ENCODE measurements at regions not wholly inside any gene's neighbourhood (a gene's known extent, or its start where the extent isn't known, plus 50 kb on each side); places are given as distances from the start of the nearest gene placed in this dataset.

- TF ChIP-seq CTCF (IDR thresholded peaks at IDR 0.05; ENCODE audit: low read depth, low read length) (no peak), MYC (IDR thresholded peaks at IDR 0.05; ENCODE audit: low read depth, low read length) (no peak)
- no peak overlapping the region for H3K4me3 ChIP-seq (ENCODE audit: low read depth, low read length)
- no peak for DNase-seq (ENCODE audit: low read depth)
These were observed 101.7 kb upstream of the TP63 start for GRCh38 chr3:189529468-189529867.

- TF ChIP-seq POLR2A (IDR thresholded peaks at IDR 0.05; ENCODE audit: extremely low read depth, insufficient read length) (no peak), MAX (IDR thresholded peaks at IDR 0.05; ENCODE audit: low read depth, low read length) (no peak), MYC (IDR thresholded peaks at IDR 0.05; ENCODE audit: low read depth, low read length) (no peak), CTCF (IDR thresholded peaks at IDR 0.05; ENCODE audit: low read depth, low read length) (no peak)
- no peak for DNase-seq (ENCODE audit: low read depth)
- no peak overlapping the region for H3K4me3 ChIP-seq (ENCODE audit: low read depth, low read length)
These were observed 101.2 kb upstream of the TP63 start for GRCh38 chr3:189529889-189530471.

- no peak overlapping the region for H3K4me3 ChIP-seq (ENCODE audit: low read depth, low read length)
- DNase-seq (ENCODE audit: low read depth) = no peak
- TF ChIP-seq POLR2A (IDR thresholded peaks at IDR 0.05; ENCODE audit: extremely low read depth, insufficient read length) (no peak), CTCF (IDR thresholded peaks at IDR 0.05; ENCODE audit: low read depth, low read length) (no peak), MYC (IDR thresholded peaks at IDR 0.05; ENCODE audit: low read depth, low read length) (no peak), MAX (IDR thresholded peaks at IDR 0.05; ENCODE audit: low read depth, low read length) (no peak)
These were observed 100.4 kb upstream of the TP63 start for GRCh38 chr3:189530822-189531221.

GRCh38 chr3:189531271-189531670 is 99.9 kb upstream of the TP63 start:
- no peak overlapping the region for H3K4me3 ChIP-seq (ENCODE audit: low read depth, low read length)
- no peak for DNase-seq (ENCODE audit: low read depth)
- no peak for TF ChIP-seq POLR2A (IDR thresholded peaks at IDR 0.05; ENCODE audit: extremely low read depth, insufficient read length)
- no peak for TF ChIP-seq CTCF (IDR thresholded peaks at IDR 0.05; ENCODE audit: low read depth, low read length)
- no peak for TF ChIP-seq MYC (IDR thresholded peaks at IDR 0.05; ENCODE audit: low read depth, low read length)
- no peak for TF ChIP-seq MAX (IDR thresholded peaks at IDR 0.05; ENCODE audit: low read depth, low read length)

GRCh38 chr3:189534531-189534930 is 96.7 kb upstream of the TP63 start:
- TF ChIP-seq CTCF (IDR thresholded peaks at IDR 0.05; ENCODE audit: low read depth, low read length) (no peak), POLR2A (IDR thresholded peaks at IDR 0.05; ENCODE audit: extremely low read depth, insufficient read length) (no peak), MYC (IDR thresholded peaks at IDR 0.05; ENCODE audit: low read depth, low read length) (no peak), MAX (IDR thresholded peaks at IDR 0.05; ENCODE audit: low read depth, low read length) (no peak)
- H3K4me3 ChIP-seq (ENCODE audit: low read depth, low read length) = no peak overlapping the region
- no peak for DNase-seq (ENCODE audit: low read depth)

GRCh38 chr3:189537135-189537534 is 94.1 kb upstream of the TP63 start:
- no peak for TF ChIP-seq POLR2A (IDR thresholded peaks at IDR 0.05; ENCODE audit: extremely low read depth, insufficient read length)
- no peak overlapping the region for H3K4me3 ChIP-seq (ENCODE audit: low read depth, low read length)
- no peak for DNase-seq (ENCODE audit: low read depth)

Measured in NB4 (cell line).